ENCODE measurements at regions not wholly inside any gene's neighbourhood (a gene's known extent, or its start where the extent isn't known, plus 50 kb on each side); places are given as distances from the start of the nearest gene placed in this dataset.

DNA sequence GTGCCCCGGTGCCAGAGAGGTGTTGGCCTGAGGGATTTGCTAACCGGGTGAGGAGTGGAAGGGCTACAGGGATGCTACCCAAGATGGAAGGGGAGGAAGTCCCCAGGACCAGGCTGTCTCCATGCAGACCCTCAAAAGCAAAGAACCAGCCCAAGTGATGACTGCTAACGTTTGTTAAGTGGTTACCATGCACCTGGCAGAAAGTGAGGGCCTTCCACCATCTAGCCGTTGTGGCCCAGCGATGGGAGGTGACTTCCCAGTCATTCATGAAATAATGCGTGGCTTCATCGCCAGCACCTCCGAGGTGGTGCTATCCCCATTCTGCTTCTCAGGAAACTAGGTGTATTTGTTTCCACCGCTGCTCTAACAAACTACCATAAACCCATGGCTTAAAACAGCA, 86.8 kb upstream of the LANCL2 start:
- TF ChIP-seq, protein P1, sequence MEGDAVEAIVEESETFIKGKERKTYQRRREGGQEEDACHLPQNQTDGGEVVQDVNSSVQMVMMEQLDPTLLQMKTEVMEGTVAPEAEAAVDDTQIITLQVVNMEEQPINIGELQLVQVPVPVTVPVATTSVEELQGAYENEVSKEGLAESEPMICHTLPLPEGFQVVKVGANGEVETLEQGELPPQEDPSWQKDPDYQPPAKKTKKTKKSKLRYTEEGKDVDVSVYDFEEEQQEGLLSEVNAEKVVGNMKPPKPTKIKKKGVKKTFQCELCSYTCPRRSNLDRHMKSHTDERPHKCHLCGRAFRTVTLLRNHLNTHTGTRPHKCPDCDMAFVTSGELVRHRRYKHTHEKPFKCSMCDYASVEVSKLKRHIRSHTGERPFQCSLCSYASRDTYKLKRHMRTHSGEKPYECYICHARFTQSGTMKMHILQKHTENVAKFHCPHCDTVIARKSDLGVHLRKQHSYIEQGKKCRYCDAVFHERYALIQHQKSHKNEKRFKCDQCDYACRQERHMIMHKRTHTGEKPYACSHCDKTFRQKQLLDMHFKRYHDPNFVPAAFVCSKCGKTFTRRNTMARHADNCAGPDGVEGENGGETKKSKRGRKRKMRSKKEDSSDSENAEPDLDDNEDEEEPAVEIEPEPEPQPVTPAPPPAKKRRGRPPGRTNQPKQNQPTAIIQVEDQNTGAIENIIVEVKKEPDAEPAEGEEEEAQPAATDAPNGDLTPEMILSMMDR (IDR thresholded peaks at IDR 0.05; ENCODE audit: borderline replicate concordance, extremely low read depth, low read length, poor library complexity, severe bottlenecking): no peak
- TF ChIP-seq EZH2 (IDR thresholded peaks at IDR 0.05; ENCODE audit: borderline replicate concordance, low read depth, low read length, severe bottlenecking): no peak
